Fibroblast of lung (primary cell): ENCODE measurements at regions not wholly inside any gene's neighbourhood (a gene's known extent, or its start where the extent isn't known, plus 50 kb on each side); places are given as distances from the start of the nearest gene placed in this dataset.

Experiments
- DNase-seq, 2 donors: peaks; one replicate each; pipeline versions ENCODE4 v3.0.0 to v3.0.0-alpha.2; 2010; ENCODE audit warnings: low read depth in 2 of 2
- H2AFZ ChIP-seq: 2 replicates; pipeline ENCODE4 v1.5.1; 2012; ENCODE audit warnings: low read length, control low read depth, inconsistent platforms
- H3K27ac ChIP-seq: 2 replicates; pipeline ENCODE4 v1.5.1; 2011; ENCODE audit warnings: low read length, control low read depth; ENCODE audit not compliant: insufficient read depth
- H3K27me3 ChIP-seq: 2 replicates; pipeline ENCODE4 v1.5.1; 2011; ENCODE audit warnings: mild to moderate bottlenecking, low read length; ENCODE audit not compliant: control insufficient read depth, insufficient read depth
- H3K36me3 ChIP-seq: 2 replicates; pipeline ENCODE4 v1.5.1; 2011; ENCODE audit warnings: low read length; ENCODE audit not compliant: control insufficient read depth, insufficient read depth
- H3K4me1 ChIP-seq: 2 replicates; pipeline ENCODE4 v1.5.1; 2011; ENCODE audit warnings: low read length; ENCODE audit not compliant: control insufficient read depth, insufficient read depth; ENCODE audit errors: extremely low read depth
- H3K4me2 ChIP-seq: 2 replicates; pipeline ENCODE4 v1.5.1; 2011; ENCODE audit warnings: low read length, control low read depth; ENCODE audit not compliant: insufficient read depth; ENCODE audit errors: extremely low read depth
- H3K4me3 ChIP-seq, 4 experiments: fragments of 200-600 bp in 1 of 4; sonication (generic) in 1 of 4; replicated peaks in 1 of 4; 2 replicates each; pipeline ENCODE4 v1.5.1; 2011 to 2016; ENCODE audit warnings: low read length in 4 of 4, low read depth in 3 of 4, mild to moderate bottlenecking in 3 of 4, control low read depth in 2 of 4, inconsistent platforms in 1 of 4, mixed read lengths in 1 of 4; ENCODE audit not compliant: insufficient read depth in 1 of 4; ENCODE audit errors: control extremely low read depth in 1 of 4
- H3K79me2 ChIP-seq: 2 replicates; pipeline ENCODE4 v1.5.1; 2012; ENCODE audit warnings: mild to moderate bottlenecking, low read length, inconsistent platforms; ENCODE audit not compliant: control insufficient read depth, insufficient read depth
- H3K9ac ChIP-seq: 2 replicates; pipeline ENCODE4 v1.5.1; 2011; ENCODE audit warnings: mild to moderate bottlenecking, low read length, control low read depth; ENCODE audit not compliant: insufficient read depth
- H3K9me3 ChIP-seq: 2 replicates; pipeline ENCODE4 v1.5.1; 2012; ENCODE audit warnings: low read depth, low read length; ENCODE audit not compliant: control insufficient read depth, insufficient read depth
- H4K20me1 ChIP-seq: 2 replicates; pipeline ENCODE4 v1.5.1; 2011; ENCODE audit warnings: low read length; ENCODE audit not compliant: control insufficient read depth, insufficient read depth; ENCODE audit errors: extremely low read depth
- EZH2 ChIP-seq: IDR thresholded peaks from 2 replicates; pipeline ENCODE4 v1.5.1; 2012; ENCODE audit warnings: low read length, control low read depth, mild to moderate bottlenecking; ENCODE audit errors: missing control alignments
- TF ChIP-seq, protein P1 (sequence below), 2 donors: IDR thresholded peaks in 1 of 2; conservative IDR thresholded peaks in 1 of 2; 1 replicate in 1 of 2; 2 replicates in 1 of 2; pipeline ENCODE4 v1.5.1; 2011 to 2012; ENCODE audit warnings: low read length in 2 of 2, control low read depth in 1 of 2, inconsistent platforms in 1 of 2, low read depth in 1 of 2, mild to moderate bottlenecking in 1 of 2

DNA sequence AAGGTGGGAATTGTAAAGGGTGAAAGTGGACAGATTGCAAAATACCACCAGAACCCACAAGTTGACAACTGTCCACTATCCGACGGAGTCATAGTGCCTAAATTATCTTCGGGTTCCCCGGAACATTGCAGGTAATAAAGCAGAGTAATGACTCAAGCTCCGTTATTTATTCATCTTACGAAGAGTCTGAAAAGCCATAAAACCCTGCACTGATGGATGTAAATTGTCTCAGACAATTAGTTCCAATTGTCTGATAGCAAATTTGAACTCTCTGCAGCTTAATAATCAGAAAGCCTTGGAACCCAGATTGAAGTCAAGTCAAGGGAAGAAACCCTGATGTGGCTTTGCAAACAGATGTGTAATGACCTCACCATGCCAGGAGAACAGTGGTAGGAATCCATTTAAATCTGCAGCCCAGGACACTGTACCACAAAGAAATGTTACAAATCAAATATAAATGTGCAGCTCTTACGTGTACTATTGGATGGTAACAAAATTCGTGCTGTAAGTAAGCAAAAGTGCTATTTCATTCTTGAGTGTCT lies 437.3 kb upstream of the SOX11 start:
- Histone ChIP-seq H3K4me2 (no peak overlapping the region), H3K4me3 (no peak overlapping the region), H3K9me3 (no peaks in the 10 kb centered on the region), H3K79me2 (no peaks in the 10 kb centered on the region), H3K27me3 (no peaks in the 10 kb centered on the region), H3K9ac (no peak overlapping the region), H2AFZ (no peak overlapping the region), H3K27ac (no peak overlapping the region), H4K20me1 (no peaks in the 10 kb centered on the region), H3K36me3 (no peaks in the 10 kb centered on the region), H3K4me1 (no peaks in the 10 kb centered on the region)
- TF ChIP-seq, protein P1, sequence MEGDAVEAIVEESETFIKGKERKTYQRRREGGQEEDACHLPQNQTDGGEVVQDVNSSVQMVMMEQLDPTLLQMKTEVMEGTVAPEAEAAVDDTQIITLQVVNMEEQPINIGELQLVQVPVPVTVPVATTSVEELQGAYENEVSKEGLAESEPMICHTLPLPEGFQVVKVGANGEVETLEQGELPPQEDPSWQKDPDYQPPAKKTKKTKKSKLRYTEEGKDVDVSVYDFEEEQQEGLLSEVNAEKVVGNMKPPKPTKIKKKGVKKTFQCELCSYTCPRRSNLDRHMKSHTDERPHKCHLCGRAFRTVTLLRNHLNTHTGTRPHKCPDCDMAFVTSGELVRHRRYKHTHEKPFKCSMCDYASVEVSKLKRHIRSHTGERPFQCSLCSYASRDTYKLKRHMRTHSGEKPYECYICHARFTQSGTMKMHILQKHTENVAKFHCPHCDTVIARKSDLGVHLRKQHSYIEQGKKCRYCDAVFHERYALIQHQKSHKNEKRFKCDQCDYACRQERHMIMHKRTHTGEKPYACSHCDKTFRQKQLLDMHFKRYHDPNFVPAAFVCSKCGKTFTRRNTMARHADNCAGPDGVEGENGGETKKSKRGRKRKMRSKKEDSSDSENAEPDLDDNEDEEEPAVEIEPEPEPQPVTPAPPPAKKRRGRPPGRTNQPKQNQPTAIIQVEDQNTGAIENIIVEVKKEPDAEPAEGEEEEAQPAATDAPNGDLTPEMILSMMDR (conservative IDR thresholded peaks at IDR 0.05 in 1 of 2, IDR thresholded peaks at IDR 0.05 in 1 of 2; ENCODE audit: low read depth in 1 of 2, low read length in 2 of 2), result no peak
- no peak for TF ChIP-seq EZH2
- no peak for DNase-seq

- H3K4me1 ChIP-seq, result no peaks in the 10 kb centered on the region
- no peaks in the 10 kb centered on the region for H4K20me1 ChIP-seq
- H3K9me3 ChIP-seq, result no peaks in the 10 kb centered on the region
- no peak overlapping the region for H2AFZ ChIP-seq
- TF ChIP-seq, protein P1 (conservative IDR thresholded peaks at IDR 0.05 in 1 of 2, IDR thresholded peaks at IDR 0.05 in 1 of 2; ENCODE audit: low read depth in 1 of 2, low read length in 2 of 2), result no peak
- TF ChIP-seq EZH2, result no peak
- no peak overlapping the region for H3K27ac ChIP-seq
- no peak for DNase-seq
- no peaks in the 10 kb centered on the region for H3K79me2 ChIP-seq
- H3K4me2 ChIP-seq, result no peak overlapping the region
- no peaks in the 10 kb centered on the region for H3K27me3 ChIP-seq
- no peak overlapping the region for H3K4me3 ChIP-seq
- H3K9ac ChIP-seq, result no peak overlapping the region
- no peaks in the 10 kb centered on the region for H3K36me3 ChIP-seq
Observed at GRCh38 chr2:5263291-5263690, 428.9 kb upstream of the SOX11 start.

DNA sequence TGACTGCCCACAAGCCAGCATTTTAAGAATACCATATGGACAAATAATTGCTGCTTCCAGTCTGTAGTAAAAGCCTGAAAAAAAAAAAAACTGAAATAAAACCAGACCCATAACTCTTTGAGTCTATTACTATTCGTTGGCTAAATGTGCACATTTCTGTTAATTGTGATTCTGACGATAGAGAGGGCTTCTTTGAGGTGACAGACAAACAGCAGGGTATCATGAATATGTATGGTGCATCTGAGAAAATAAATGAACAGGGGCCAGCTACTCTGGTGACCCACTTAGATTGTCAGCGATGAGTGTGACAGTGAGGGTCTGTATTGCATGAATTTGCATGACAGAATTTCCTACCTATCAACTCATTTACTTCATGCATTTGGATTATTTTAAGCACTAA lies 427.8 kb upstream of the SOX11 start:
- Histone ChIP-seq H3K36me3 (no peaks in the 10 kb centered on the region), H3K4me2 (no peak overlapping the region), H3K9ac (no peak overlapping the region), H3K27ac (no peak overlapping the region), H3K79me2 (no peaks in the 10 kb centered on the region), H4K20me1 (no peaks in the 10 kb centered on the region), H3K27me3 (no peaks in the 10 kb centered on the region), H3K4me3 (no peak overlapping the region), H3K9me3 (no peaks in the 10 kb centered on the region), H3K4me1 (no peaks in the 10 kb centered on the region), H2AFZ (no peak overlapping the region)
- no peak for TF ChIP-seq EZH2
- TF ChIP-seq, protein P1 (conservative IDR thresholded peaks at IDR 0.05 in 1 of 2, IDR thresholded peaks at IDR 0.05 in 1 of 2; ENCODE audit: low read depth in 1 of 2, low read length in 2 of 2), result no peak
- no peak for DNase-seq
